ENCODE measurements at regions not wholly inside any gene's neighbourhood (a gene's known extent, or its start where the extent isn't known, plus 50 kb on each side); places are given as distances from the start of the nearest gene placed in this dataset.

DNA sequence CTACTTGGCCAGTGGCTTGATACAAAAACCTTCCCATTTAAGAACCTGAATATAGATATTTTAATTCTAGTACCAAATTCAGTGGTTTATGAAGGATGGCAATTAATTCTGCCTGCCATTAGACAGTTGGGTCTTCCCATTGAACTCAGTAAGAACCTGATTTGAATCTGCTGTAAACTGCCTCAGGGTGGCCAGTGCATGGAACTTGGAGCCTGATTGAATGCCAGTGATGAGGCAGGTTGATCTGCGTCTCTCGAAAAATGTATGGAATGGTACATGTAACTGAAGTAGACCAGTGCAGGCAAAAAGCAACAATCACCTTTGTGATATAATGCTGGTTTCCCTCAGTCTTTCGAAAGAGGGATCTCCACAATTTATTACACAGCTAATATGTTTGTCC, 421.4 kb downstream of the TMA16 start:
- Histone ChIP-seq H3K4me1 (no peaks in the 10 kb centered on the region), H3K4me3 (no peak overlapping the region), H3K27me3 (no peaks in the 10 kb centered on the region), H3K27ac (no peak overlapping the region), H3K9me3 (no peaks in the 10 kb centered on the region), H3K36me3 (no peaks in the 10 kb centered on the region)
- intact Hi-C loops (cut with DNase I), result no loop called here
- TF ChIP-seq, protein P1, sequence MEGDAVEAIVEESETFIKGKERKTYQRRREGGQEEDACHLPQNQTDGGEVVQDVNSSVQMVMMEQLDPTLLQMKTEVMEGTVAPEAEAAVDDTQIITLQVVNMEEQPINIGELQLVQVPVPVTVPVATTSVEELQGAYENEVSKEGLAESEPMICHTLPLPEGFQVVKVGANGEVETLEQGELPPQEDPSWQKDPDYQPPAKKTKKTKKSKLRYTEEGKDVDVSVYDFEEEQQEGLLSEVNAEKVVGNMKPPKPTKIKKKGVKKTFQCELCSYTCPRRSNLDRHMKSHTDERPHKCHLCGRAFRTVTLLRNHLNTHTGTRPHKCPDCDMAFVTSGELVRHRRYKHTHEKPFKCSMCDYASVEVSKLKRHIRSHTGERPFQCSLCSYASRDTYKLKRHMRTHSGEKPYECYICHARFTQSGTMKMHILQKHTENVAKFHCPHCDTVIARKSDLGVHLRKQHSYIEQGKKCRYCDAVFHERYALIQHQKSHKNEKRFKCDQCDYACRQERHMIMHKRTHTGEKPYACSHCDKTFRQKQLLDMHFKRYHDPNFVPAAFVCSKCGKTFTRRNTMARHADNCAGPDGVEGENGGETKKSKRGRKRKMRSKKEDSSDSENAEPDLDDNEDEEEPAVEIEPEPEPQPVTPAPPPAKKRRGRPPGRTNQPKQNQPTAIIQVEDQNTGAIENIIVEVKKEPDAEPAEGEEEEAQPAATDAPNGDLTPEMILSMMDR (IDR thresholded peaks at IDR 0.05), result no peak
- TF ChIP-seq POLR2AphosphoS5 (IDR thresholded peaks at IDR 0.05; ENCODE audit: insufficient read depth in 1 of 2, low read depth in 1 of 2) (no peak), POLR2A (IDR thresholded peaks at IDR 0.05) (no peak)
- no peak for DNase-seq (ENCODE audit: extremely low spot score in 2 of 2)

DNA sequence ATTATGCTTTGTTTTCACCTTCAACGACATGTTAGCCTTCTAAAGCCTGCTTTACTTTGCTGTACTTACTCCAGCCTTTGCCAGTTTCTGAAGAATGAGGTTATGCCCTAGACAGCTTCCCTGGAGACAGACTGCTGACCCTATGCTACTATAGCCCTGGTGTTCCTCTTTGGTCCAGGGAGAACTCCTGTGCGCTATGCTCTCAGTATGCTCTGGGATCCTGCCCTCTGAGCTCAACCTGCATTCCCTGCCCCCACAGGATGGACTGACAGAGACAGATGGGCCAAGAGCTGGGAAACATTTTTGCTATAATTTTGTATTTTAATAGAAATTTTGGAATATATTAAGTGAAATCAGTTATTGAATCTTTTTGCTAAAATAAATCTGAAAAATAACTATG, 425.9 kb downstream of the TMA16 start:
- Histone ChIP-seq H3K27ac (no peak overlapping the region), H3K36me3 (no peaks in the 10 kb centered on the region), H3K4me1 (no peaks in the 10 kb centered on the region), H3K27me3 (no peaks in the 10 kb centered on the region), H3K9me3 (no peaks in the 10 kb centered on the region), H3K4me3 (no peak overlapping the region)
- no peak for DNase-seq (ENCODE audit: extremely low spot score in 2 of 2)
- intact Hi-C loops (cut with DNase I), result no loop called here
- TF ChIP-seq, protein P1 (IDR thresholded peaks at IDR 0.05), result no peak
- TF ChIP-seq POLR2AphosphoS5 (IDR thresholded peaks at IDR 0.05; ENCODE audit: insufficient read depth in 1 of 2, low read depth in 1 of 2), result no peak
- TF ChIP-seq POLR2A (IDR thresholded peaks at IDR 0.05), result no peak

DNA sequence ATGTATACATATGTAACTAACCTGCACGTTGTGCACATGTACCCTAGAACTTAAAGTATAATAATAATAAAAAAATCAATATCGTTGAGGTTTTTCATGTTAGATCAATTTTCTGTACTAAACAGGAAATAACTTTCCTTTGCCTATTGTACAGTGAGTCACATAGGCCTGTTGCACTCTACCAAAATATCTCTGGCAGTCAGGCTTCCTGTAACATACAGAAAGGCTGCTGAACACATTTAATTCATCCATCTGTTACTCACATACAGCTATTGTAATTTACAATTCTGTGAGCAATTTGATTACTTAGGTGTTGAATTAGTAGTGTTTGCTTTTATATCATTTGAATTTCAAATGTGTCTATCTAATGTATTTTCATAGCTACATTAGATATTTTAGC, 427.8 kb downstream of the TMA16 start:
- Histone ChIP-seq H3K27ac (no peak overlapping the region), H3K4me1 (no peaks in the 10 kb centered on the region), H3K27me3 (no peaks in the 10 kb centered on the region), H3K36me3 (no peaks in the 10 kb centered on the region), H3K9me3 (no peaks in the 10 kb centered on the region), H3K4me3 (no peak overlapping the region)
- TF ChIP-seq POLR2A (IDR thresholded peaks at IDR 0.05) (no peak), POLR2AphosphoS5 (IDR thresholded peaks at IDR 0.05; ENCODE audit: insufficient read depth in 1 of 2, low read depth in 1 of 2) (no peak)
- TF ChIP-seq, protein P1 (IDR thresholded peaks at IDR 0.05), result no peak
- intact Hi-C loops (cut with DNase I), result no loop called here
- no peak for DNase-seq (ENCODE audit: extremely low spot score in 2 of 2)

DNA sequence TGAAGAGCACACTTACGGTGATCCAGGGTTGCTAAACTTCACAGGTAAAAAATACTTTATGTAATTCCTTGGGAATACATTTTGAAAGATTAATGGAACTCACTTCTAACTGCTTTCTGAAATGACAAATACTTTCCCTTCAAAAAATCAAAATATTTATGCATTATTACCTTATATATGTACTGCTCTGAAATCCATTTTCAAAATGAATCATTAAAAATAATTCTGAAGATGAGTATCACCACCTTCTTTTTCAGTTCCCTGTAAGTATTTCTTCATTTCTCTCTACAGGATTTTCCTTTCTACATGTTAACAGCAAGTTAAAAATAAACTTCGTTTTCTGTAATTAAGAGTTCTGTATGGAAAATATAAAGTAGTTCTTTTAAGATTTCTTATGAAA, 428.6 kb downstream of the TMA16 start:
- Histone ChIP-seq H3K27ac (no peak overlapping the region), H3K9me3 (no peaks in the 10 kb centered on the region), H3K27me3 (no peaks in the 10 kb centered on the region), H3K4me3 (no peak overlapping the region), H3K36me3 (no peaks in the 10 kb centered on the region), H3K4me1 (no peaks in the 10 kb centered on the region)
- TF ChIP-seq POLR2AphosphoS5 (IDR thresholded peaks at IDR 0.05; ENCODE audit: insufficient read depth in 1 of 2, low read depth in 1 of 2) (no peak), POLR2A (IDR thresholded peaks at IDR 0.05) (no peak)
- TF ChIP-seq, protein P1 (IDR thresholded peaks at IDR 0.05), result no peak
- no peak for DNase-seq (ENCODE audit: extremely low spot score in 2 of 2)
- intact Hi-C loops (cut with DNase I), result no loop called here

DNA sequence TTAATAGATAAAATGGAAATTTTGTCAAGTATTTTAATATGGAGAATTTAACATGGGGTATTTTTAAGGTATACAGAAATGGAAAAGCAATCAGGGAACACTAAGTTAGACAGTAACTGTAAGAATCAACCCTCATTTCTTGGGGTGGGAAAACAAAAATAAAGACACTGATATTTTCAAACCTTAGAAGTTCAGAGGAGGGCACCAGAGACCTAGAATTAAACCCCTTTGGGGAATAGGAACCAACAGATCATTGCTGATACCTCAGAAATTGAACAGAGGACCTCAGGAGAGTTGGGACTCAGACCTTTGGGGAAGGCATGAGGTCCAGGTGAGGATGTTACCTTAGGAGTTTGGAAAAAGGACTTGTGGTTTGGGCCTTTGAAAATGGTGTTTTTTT, 435.6 kb downstream of the TMA16 start:
- Histone ChIP-seq H3K27me3 (no peaks in the 10 kb centered on the region), H3K4me1 (no peaks in the 10 kb centered on the region), H3K36me3 (no peaks in the 10 kb centered on the region), H3K27ac (no peak overlapping the region), H3K9me3 (no peaks in the 10 kb centered on the region), H3K4me3 (no peak overlapping the region)
- DNase-seq (ENCODE audit: extremely low spot score in 2 of 2), result no peak
- intact Hi-C loops (cut with DNase I), result no loop called here
- TF ChIP-seq POLR2AphosphoS5 (IDR thresholded peaks at IDR 0.05; ENCODE audit: insufficient read depth in 1 of 2, low read depth in 1 of 2) (no peak), POLR2A (IDR thresholded peaks at IDR 0.05) (no peak)
- TF ChIP-seq, protein P1 (IDR thresholded peaks at IDR 0.05), result no peak

All from vagina (tissue), 2 donors.